ENCODE measurements at regions not wholly inside any gene's neighbourhood (a gene's known extent, or its start where the extent isn't known, plus 50 kb on each side); places are given as distances from the start of the nearest gene placed in this dataset.
"Not testable (repeated sequence)": the region's sequence is repeated elsewhere in the genome, so short reads cannot be mapped to it uniquely, and the experiment has no call there.

GRCh38 chr2:103402944-103403343, 641.1 kb downstream of the TMEM182 start:
- ATAC-seq (no peak), DNase-seq (no peak)
- no peak overlapping the region for H3K27ac ChIP-seq (ENCODE audit: low read length)
- H3K27me3 ChIP-seq (ENCODE audit: control insufficient read depth, insufficient read depth, low read length) = no peaks in the 10 kb centered on the region
- WGBS (ENCODE audit: insufficient coverage) = 77% methylated on average over 4 of the region's 5 CpGs
- intact Hi-C loops (cut with micrococcal nuclease) = no loop called here
- no peaks in the 10 kb centered on the region for H3K27me3 Mint-ChIP-seq (ENCODE audit: low read depth in 2 of 2)
- H3K9me3 ChIP-seq (ENCODE audit: control insufficient read depth, insufficient read depth, low read length) = no peaks in the 10 kb centered on the region
- no peak overlapping the region for H3K27ac Mint-ChIP-seq
- TF ChIP-seq CTCF (IDR thresholded peaks at IDR 0.05) = no peak
- no peaks in the 10 kb centered on the region for H3K36me3 ChIP-seq (ENCODE audit: control insufficient read depth, insufficient read depth, low read length)
- H3K4me3 Mint-ChIP-seq = no peak overlapping the region
- H3K4me1 ChIP-seq (ENCODE audit: control insufficient read depth, insufficient read depth, low read length) = no peaks in the 10 kb centered on the region
- H3K4me3 ChIP-seq (ENCODE audit: low read length) = no peak overlapping the region
- no peaks in the 10 kb centered on the region for H3K36me3 Mint-ChIP-seq
- H3K9me3 Mint-ChIP-seq = peaks cover 0 to 5% of the 10 kb centered on the region in 2 donors
- H3K4me1 Mint-ChIP-seq = no peaks in the 10 kb centered on the region

GRCh38 chr2:103403388-103403787, 641.6 kb downstream of the TMEM182 start:
- not testable (repeated sequence) for H3K9me3 ChIP-seq (ENCODE audit: control insufficient read depth, insufficient read depth, low read length)
- 94% methylated on average over 5 of the region's 5 CpGs for WGBS (ENCODE audit: insufficient coverage)

GRCh38 chr2:103410221-103410620, 648.4 kb downstream of the TMEM182 start:
- no peak for ATAC-seq
- no peaks in the 10 kb centered on the region for H3K4me1 ChIP-seq (ENCODE audit: control insufficient read depth, insufficient read depth, low read length)
- Mint-ChIP-seq H3K9me3 (peaks cover 2 to 8% of the 10 kb centered on the region in 2 donors), H3K36me3 (no peaks in the 10 kb centered on the region), H3K27ac (no peak overlapping the region), H3K27me3 (ENCODE audit: low read depth in 2 of 2) (no peaks in the 10 kb centered on the region), H3K4me1 (no peaks in the 10 kb centered on the region), H3K4me3 (no peak overlapping the region)
- WGBS (ENCODE audit: insufficient coverage) = 94% methylated on average over 4 of the region's 4 CpGs
- intact Hi-C loops (cut with micrococcal nuclease) = no loop called here
- H3K36me3 ChIP-seq (ENCODE audit: control insufficient read depth, insufficient read depth, low read length) = no peaks in the 10 kb centered on the region
- no peak for TF ChIP-seq CTCF (IDR thresholded peaks at IDR 0.05)
- no peak overlapping the region for H3K4me3 ChIP-seq (ENCODE audit: low read length)
- H3K27me3 ChIP-seq (ENCODE audit: control insufficient read depth, insufficient read depth, low read length) = no peaks in the 10 kb centered on the region
- DNase-seq = no peak
- no peaks in the 10 kb centered on the region for H3K9me3 ChIP-seq (ENCODE audit: control insufficient read depth, insufficient read depth, low read length)
- no peak overlapping the region for H3K27ac ChIP-seq (ENCODE audit: low read length)

More at GRCh38 chr2:103403388-103403787, 641.6 kb downstream of the TMEM182 start:
- DNase-seq; H3K4me1 Mint-ChIP-seq; H3K27ac ChIP-seq (ENCODE audit: low read length); H3K27ac Mint-ChIP-seq; H3K4me1 ChIP-seq (ENCODE audit: control insufficient read depth, insufficient read depth, low read length); ATAC-seq; H3K4me3 Mint-ChIP-seq; H3K36me3 Mint-ChIP-seq; H3K9me3 Mint-ChIP-seq; H3K27me3 ChIP-seq (ENCODE audit: control insufficient read depth, insufficient read depth, low read length); H3K36me3 ChIP-seq (ENCODE audit: control insufficient read depth, insufficient read depth, low read length); H3K4me3 ChIP-seq (ENCODE audit: low read length); H3K27me3 Mint-ChIP-seq (ENCODE audit: low read depth in 2 of 2); intact Hi-C loops (cut with micrococcal nuclease): not testable (repeated sequence)

- DNase-seq (no peak), ATAC-seq (no peak)
- H3K4me1 Mint-ChIP-seq = no peaks in the 10 kb centered on the region
- H3K4me3 ChIP-seq (ENCODE audit: low read length) = no peak overlapping the region
- intact Hi-C loops (cut with micrococcal nuclease) = no loop called here
- no peak overlapping the region for H3K27ac ChIP-seq (ENCODE audit: low read length)
- no peak for TF ChIP-seq CTCF (IDR thresholded peaks at IDR 0.05)
- no peaks in the 10 kb centered on the region for H3K4me1 ChIP-seq (ENCODE audit: control insufficient read depth, insufficient read depth, low read length)
- H3K4me3 Mint-ChIP-seq = no peak overlapping the region
- no peak overlapping the region for H3K27ac Mint-ChIP-seq
- H3K36me3 Mint-ChIP-seq = no peaks in the 10 kb centered on the region
- 80% methylated on average over 2 of the region's 2 CpGs for WGBS (ENCODE audit: insufficient coverage)
- H3K9me3 Mint-ChIP-seq = peaks cover 8 to 11% of the 10 kb centered on the region in 2 donors
- H3K36me3 ChIP-seq (ENCODE audit: control insufficient read depth, insufficient read depth, low read length) = no peaks in the 10 kb centered on the region
- no peaks in the 10 kb centered on the region for H3K27me3 ChIP-seq (ENCODE audit: control insufficient read depth, insufficient read depth, low read length)
- no peaks in the 10 kb centered on the region for H3K27me3 Mint-ChIP-seq (ENCODE audit: low read depth in 2 of 2)
- H3K9me3 ChIP-seq (ENCODE audit: control insufficient read depth, insufficient read depth, low read length) = no peaks in the 10 kb centered on the region
Measured at GRCh38 chr2:103419506-103419905, 657.7 kb downstream of the TMEM182 start.

Measured in natural killer cell (primary cell).